Activated CD8-positive, alpha-beta memory T cell treated with anti-CD3 and anti-CD28 coated beads for 24 hours (primary cell): ENCODE measurements at regions not wholly inside any gene's neighbourhood (a gene's known extent, or its start where the extent isn't known, plus 50 kb on each side); places are given as distances from the start of the nearest gene placed in this dataset.

Experiments
- DNase-seq: peaks from one replicate; pipeline ENCODE4 v3.0.0-alpha.2; 2020

- no peak for DNase-seq
Measured at GRCh38 chr12:3336606-3337311, 154.2 kb upstream of the PRMT8 start.

GRCh38 chr12:3337944-3338343 lies 153.1 kb upstream of the PRMT8 start:
- no peak for DNase-seq

- DNase-seq, result no peak
Measured at GRCh38 chr12:3339221-3339620, 151.8 kb upstream of the PRMT8 start.

- no peak for DNase-seq
Measured at GRCh38 chr12:3341594-3341993, 149.4 kb upstream of the PRMT8 start.

- DNase-seq, result no peak
Measured at GRCh38 chr12:3342051-3342450, 149.0 kb upstream of the PRMT8 start.

GRCh38 chr12:3348055-3348454 lies 142.9 kb upstream of the PRMT8 start:
- DNase-seq, result no peak

GRCh38 chr12:3350432-3350831 lies 140.6 kb upstream of the PRMT8 start:
- no peak for DNase-seq

- DNase-seq, result no peak
Measured at GRCh38 chr12:3351731-3352130, 139.3 kb upstream of the PRMT8 start.

GRCh38 chr12:3352230-3352629 lies 138.8 kb upstream of the PRMT8 start:
- DNase-seq, result no peak

- DNase-seq, result no peak
Measured at GRCh38 chr12:3353621-3354020, 137.4 kb upstream of the PRMT8 start.

- no peak for DNase-seq
Measured at GRCh38 chr12:3354586-3354985, 136.4 kb upstream of the PRMT8 start.

- no peak for DNase-seq
Measured at GRCh38 chr12:3355378-3355900, 135.6 kb upstream of the PRMT8 start.

- DNase-seq, result no peak
Measured at GRCh38 chr12:3357950-3358525, 133.0 kb upstream of the PRMT8 start.

GRCh38 chr12:3359478-3359877 lies 131.5 kb upstream of the PRMT8 start:
- no peak for DNase-seq

- DNase-seq, result no peak
Measured at GRCh38 chr12:3361146-3361545, 129.9 kb upstream of the PRMT8 start.

- peak; percentile 5 for DNase-seq
Measured at GRCh38 chr12:3362737-3363136, 128.3 kb upstream of the PRMT8 start.

GRCh38 chr12:3363608-3364007 lies 127.4 kb upstream of the PRMT8 start:
- no peak for DNase-seq

- DNase-seq, result no peak
Measured at GRCh38 chr12:3364226-3364625, 126.8 kb upstream of the PRMT8 start.

GRCh38 chr12:3364661-3365462 lies 126.1 kb upstream of the PRMT8 start:
- DNase-seq, result no peak

- no peak for DNase-seq
Measured at GRCh38 chr12:3365463-3366411, 125.3 kb upstream of the PRMT8 start.

- DNase-seq, result no peak
Measured at GRCh38 chr12:3366451-3367110, 124.4 kb upstream of the PRMT8 start.
